HG02623 (cell line): ENCODE measurements at regions not wholly inside any gene's neighbourhood (a gene's known extent, or its start where the extent isn't known, plus 50 kb on each side); places are given as distances from the start of the nearest gene placed in this dataset.

Experiments
- ATAC-seq: cut with Tn5 transposase; IDR thresholded peaks from one replicate; pipeline ENCODE4 v1.9.1; 2021; ENCODE audit warnings: moderate library complexity; ENCODE audit not compliant: unreplicated experiment

GRCh38 chr3:18295171-18295920 lies 129.8 kb downstream of the SATB1 start:
- ATAC-seq, result peak; percentile 99

DNA sequence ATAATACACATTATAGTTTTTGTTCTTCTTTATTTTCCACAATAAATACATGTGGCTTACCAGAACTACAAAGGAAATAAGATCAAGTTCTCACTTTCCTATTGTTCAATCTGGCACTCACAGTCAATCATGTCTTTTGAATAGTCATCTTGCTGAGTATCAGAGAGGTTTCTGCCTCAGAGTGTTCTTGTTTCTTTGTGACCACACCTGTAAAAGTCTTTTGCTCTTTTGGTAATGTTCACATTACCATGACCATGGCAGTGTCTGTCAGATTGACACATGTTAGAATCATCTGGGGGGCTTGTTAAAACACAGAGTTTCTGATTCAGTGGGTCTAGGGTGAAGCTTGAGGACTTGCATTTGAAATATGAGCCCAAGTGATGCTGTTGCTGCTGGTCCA lies 135.0 kb downstream of the SATB1 start:
- ATAC-seq, result no peak

- ATAC-seq, result no peak
Observed at GRCh38 chr3:18288243-18288642, 136.9 kb downstream of the SATB1 start.

GRCh38 chr3:18284716-18285115 lies 140.4 kb downstream of the SATB1 start:
- no peak for ATAC-seq

DNA sequence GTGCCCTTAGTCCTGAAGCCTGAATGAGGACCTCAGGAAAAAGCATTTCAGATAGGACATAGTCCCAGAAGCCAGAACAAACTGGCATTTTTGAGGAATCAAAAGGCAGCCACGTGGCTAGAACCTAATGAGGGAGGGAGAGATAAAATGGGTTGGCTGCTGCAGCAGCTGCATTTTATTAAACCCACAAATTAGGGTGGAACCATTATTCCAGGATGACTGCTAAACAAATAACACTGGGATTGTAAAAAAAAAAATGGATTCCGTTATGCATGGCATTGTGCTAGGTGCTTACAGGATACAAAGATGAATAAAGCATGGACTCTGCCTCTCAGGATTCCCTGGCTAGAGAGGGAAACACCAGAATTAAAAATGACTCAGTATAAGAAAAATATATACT lies 141.5 kb downstream of the SATB1 start:
- ATAC-seq, result no peak

DNA sequence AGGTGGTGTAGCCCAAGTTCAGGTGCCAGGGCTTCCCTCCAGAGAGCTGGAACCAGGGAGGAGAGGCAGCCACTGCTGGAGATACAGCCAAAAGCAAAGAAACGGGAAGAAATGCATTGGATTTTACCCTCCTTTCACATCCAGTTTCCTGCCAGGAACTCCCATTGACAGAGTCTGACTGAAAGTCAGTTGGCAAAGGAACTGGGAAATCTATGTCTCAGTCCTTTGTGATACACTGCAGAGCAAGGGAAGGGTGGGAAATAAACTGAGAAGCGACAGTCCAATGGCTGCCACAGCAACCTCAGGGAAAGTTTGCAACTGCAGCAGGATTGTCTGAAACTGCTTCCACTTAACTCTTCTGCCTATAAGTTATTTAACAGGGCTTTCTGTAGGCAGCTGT lies 142.6 kb downstream of the SATB1 start:
- no peak for ATAC-seq

DNA sequence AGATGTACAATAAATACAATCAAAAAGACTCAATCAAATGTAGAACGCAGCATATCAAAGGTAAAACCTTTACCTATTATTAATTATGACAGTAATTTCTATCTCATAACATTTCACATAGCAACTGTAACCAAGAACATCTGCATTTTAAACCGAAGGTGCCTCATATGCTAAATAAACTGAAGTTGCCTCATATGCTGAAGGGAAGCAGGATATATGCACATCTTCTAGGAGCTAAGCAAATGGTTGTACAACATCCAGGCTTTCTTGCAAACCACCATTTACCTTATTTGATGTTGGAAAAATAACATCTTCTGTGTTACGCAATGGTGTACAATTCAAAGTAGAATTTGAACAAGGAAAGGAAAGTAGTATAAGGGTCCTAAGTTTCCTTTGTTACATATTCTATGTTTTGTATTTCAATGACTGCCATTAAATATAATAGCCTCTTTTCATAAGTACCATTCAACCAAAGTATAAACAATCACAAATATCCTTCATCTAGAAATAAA lies 145.9 kb downstream of the SATB1 start:
- ATAC-seq, result no peak

- no peak for ATAC-seq
Observed at GRCh38 chr3:18264853-18265252, 160.3 kb downstream of the SATB1 start.

- ATAC-seq, result no peak
Observed at GRCh38 chr3:18264361-18264760, 160.8 kb downstream of the SATB1 start.

- ATAC-seq, result no peak
Observed at GRCh38 chr3:18258492-18258891, 166.6 kb downstream of the SATB1 start.

DNA sequence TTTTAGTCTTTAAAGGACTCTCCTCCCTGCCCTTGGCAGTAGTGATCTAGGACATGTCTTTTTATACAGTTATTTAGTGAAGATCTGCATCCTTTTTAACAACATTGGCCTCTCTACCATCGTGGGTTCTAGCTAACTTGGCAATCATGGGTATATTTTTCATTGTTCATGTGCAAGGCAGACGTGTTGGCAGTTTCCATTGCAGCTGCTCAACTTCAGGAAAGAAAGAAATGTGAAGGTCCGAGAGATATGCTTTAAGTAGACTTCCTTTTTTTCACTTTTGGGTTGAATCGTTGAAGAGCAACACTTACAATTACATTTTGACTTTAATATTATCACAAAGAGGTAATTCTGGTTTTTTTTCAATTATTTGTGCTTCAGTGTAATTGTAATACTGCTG lies 172.6 kb downstream of the SATB1 start:
- ATAC-seq, result no peak

GRCh38 chr3:18250991-18251390 lies 174.1 kb downstream of the SATB1 start:
- no peak for ATAC-seq

DNA sequence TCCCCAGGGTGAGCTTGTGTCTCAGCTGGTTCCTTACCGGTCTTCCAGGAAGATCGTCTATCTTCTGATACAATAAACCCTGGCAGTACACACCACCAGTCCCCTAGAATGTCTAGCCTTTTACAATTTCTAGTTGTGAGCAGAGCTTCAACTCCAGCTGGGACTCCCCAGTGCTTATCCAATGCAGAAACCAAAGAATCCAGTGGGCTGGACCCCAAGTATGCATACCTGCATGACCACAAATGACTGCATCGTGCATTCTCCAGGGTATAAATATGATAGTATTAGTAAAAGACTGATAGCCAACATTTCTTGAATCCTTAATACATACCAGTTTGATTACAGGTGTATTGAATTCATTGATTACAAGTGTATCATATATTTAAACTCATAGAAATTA lies 176.0 kb downstream of the SATB1 start:
- no peak for ATAC-seq

DNA sequence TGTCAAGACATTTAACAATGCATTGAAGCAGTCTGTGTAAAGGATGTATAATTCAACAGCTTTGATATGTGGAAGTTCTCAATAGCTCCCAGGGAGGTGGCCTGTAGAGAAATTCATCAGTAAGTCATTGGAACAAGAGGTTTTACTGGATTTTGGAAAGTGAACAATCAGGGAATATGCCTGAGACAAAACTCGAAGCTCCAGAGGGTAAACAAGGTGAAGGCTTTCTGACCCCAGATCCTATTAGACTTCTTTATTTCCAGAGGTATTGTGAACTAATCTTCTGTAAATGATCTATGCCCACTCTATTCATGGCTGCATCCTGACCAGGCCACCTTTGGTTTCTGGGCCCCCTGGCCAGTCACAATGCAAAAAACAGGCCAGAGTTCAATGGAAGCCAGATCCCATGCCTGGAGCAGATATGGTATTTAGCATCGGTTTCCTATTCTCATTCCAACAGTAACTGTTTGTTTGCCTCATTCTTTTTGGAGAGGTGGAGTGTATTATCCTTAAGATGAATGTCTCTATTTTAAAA lies 177.3 kb downstream of the SATB1 start:
- no peak for ATAC-seq

DNA sequence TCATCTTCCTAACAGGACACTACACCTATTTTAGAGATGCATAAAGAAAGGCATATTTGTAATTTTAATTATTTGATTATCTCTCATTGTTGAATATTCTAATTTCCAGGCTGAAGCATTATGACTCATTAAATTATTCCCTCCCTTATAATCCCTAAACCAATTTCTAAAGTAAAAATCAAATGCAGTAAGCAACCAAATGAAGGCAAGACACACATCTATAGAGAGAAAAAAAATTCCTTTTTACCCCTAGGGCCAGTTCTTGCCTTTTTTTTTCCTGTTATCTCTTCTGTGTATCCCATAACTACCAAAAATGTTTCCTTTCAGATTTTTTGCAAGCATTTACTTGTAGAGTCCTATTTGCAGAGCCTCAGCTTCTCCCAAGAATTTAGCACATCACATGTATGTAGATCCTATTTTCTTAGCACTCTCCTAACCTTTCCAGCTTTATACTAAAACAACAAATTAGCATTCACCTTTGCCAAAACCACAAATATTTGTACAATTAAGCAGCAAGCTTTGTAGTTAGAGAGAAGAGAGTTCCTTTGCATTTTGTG lies 177.9 kb downstream of the SATB1 start:
- ATAC-seq, result no peak

- no peak for ATAC-seq
Observed at GRCh38 chr3:18246336-18247060, 178.6 kb downstream of the SATB1 start.

DNA sequence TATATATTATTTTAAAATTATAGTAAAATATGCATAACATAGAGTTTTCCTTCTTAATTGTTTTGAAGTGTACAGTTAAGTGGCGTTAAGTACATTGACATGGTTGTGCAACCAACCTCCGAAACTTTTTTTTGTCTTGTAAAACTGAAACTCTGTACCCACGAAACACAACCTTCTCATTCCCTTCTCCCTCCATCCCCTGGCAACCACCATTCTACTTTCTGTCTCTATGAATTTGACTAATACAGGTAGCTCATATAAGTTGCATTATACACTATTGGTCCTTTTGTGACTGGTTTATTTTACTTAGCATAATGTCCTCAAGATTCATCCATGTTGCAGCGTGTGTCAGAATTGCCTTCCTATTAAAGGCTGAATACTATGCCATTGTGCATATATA lies 179.4 kb downstream of the SATB1 start:
- ATAC-seq, result no peak

GRCh38 chr3:18241837-18242236 lies 183.3 kb downstream of the SATB1 start:
- ATAC-seq, result no peak

DNA sequence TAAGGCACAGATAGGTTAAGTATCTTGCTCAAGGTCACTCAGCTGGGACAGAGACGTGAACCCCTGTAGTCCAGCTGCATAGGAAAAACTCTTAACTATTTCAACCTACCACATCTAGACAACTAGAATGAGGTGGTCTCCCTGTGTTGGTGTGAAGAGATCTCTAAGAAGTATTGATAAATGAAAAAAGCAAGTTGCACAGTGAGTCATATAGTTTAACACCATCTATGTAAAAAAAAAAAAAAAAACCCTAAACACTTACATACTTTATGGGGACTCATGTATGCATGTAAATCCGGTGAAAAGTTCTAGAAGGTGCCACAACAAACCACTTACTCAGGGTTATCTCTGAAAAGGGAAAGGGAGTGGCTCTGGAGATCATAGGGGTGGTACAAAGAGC lies 185.5 kb downstream of the SATB1 start:
- no peak for ATAC-seq

GRCh38 chr3:18238746-18239331 lies 186.3 kb downstream of the SATB1 start:
- no peak for ATAC-seq

DNA sequence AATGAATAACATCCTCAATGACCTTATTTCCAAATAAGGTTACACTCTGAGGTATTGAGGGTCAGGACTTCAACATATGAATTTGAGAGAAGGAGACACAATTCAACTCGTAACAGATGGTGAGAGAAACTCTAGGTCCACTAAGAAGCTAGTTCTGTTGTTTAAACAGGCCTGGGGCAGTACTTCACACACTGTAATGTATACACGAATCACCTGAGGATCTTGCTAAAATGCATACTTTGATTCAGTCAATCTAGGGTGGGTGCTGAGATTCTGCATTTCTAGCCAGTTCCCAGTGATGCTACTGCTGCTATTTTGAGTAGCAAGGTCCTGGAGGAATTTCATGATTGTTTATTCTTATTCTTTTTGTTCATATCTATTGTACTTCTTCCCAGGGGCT lies 186.8 kb downstream of the SATB1 start:
- ATAC-seq, result no peak
